GM10266 (cell line): ENCODE measurements at regions not wholly inside any gene's neighbourhood (a gene's known extent, or its start where the extent isn't known, plus 50 kb on each side); places are given as distances from the start of the nearest gene placed in this dataset.

Experiments used
- DNase-seq: peaks from one replicate; pipeline ENCODE4 v3.0.0; 2012; ENCODE audit errors: extremely low spot score
- CTCF ChIP-seq: IDR thresholded peaks from 2 replicates; pipeline ENCODE4 v1.5.1; 2012; ENCODE audit warnings: mild to moderate bottlenecking, low read depth; ENCODE audit not compliant: control insufficient read depth, insufficient read depth; ENCODE audit errors: missing control alignments

DNA sequence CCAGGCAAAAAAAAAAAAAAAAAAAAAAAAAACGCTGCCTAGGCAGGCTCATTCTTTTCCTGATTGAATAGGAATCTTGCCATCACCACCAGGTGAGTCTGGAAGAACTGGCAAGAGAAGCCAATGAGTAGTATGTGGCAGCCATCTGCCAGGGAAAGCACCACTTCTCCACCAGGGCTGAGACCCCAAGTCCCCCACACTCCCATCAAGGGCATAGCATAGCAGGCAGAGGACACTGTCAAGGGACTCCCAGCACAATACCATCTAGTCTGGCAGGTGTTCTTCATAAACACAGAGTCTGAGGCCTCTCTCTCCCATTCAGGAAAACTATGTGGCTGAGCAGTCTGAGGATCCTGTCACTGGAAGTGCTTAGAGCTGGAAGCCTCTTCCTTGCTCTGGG is 538.1 kb upstream of the DSEL start:
- DNase-seq, result no peak
- no peak for TF ChIP-seq CTCF

- TF ChIP-seq CTCF, result no peak
- no peak for DNase-seq
Observed at GRCh38 chr18:68053290-68053689, 536.8 kb upstream of the DSEL start.

GRCh38 chr18:68041327-68041726 is 524.8 kb upstream of the DSEL start:
- DNase-seq, result no peak
- no peak for TF ChIP-seq CTCF

- DNase-seq, result no peak
Observed at GRCh38 chr18:68040198-68040597, 523.7 kb upstream of the DSEL start.

DNA sequence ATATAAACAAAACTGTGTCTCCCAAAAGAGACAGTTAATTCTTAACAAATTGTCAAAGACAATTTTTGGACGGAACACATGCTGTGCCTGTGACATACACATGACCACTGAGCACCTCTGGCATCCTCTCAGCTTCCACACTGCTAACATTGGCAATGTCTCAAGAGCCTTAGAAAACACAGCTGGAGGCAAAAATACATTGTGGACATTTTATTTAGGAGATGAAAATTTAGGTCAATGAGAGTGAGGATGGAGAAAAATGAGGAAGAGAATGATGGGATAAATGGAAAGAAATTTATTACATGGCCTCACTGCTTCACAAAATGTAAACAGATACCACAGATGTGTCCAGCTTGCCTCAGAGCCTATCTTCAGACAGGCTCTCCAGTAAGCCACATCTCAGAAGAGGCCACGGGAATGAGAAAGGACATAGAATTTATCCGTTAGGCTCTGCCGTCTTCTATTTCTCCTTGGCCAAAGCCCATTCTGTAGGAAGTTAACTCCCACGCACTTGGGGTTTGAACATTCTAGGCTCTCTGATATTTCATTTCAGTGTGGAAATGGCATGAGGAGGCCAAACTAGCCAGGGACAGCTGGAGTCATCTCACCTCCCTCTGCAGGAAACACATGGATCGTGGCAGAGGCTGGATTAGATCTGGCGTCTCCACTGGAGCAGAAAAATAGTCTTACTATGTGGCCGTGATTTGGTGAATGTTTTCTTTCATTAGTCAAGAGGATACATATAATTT is 519.4 kb upstream of the DSEL start:
- no peak for DNase-seq
- no peak for TF ChIP-seq CTCF

More at GRCh38 chr18:68040198-68040597, 523.7 kb upstream of the DSEL start:
- no peak for TF ChIP-seq CTCF

DNA sequence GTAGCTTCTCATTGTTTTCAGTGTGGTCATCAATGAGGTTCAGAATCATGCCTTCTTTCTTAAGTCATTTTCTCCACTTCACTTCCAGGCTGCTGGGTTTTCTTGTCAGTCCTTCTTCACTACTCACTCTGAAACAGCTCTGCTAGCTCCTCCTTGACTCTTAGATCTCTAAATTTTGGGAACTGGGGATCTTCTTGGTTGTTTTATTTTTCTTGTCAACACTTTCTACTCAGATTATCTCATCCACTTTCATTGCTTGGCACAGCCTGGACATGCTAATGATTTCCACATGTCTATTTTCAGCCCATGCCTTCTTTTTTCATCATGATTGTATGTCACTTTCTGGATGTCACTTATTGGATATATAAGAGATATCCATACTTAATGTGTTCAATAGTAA is 517.8 kb upstream of the DSEL start:
- TF ChIP-seq CTCF, result no peak
- no peak for DNase-seq

DNA sequence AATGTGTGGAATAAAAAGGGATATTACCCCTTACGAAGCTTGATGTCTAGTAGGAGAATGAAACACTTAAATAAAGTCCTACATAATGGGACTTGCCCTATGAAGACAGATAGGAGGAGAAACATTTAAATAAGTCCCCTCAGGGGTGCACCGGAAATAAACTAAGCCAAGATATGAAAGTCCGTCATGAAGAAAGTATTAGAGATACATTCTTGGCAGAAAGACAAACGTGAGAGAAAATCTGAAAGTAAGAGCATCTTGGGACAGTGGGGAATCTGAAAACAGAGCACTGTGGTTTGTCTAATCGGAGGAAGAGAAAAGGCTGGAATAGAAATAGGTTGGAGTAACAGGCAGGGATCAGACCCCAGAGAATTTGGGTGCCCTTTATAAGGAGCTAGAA is 516.9 kb upstream of the DSEL start:
- no peak for TF ChIP-seq CTCF
- DNase-seq, result no peak
